ENCODE measurements at regions not wholly inside any gene's neighbourhood (a gene's known extent, or its start where the extent isn't known, plus 50 kb on each side); places are given as distances from the start of the nearest gene placed in this dataset.

DNA sequence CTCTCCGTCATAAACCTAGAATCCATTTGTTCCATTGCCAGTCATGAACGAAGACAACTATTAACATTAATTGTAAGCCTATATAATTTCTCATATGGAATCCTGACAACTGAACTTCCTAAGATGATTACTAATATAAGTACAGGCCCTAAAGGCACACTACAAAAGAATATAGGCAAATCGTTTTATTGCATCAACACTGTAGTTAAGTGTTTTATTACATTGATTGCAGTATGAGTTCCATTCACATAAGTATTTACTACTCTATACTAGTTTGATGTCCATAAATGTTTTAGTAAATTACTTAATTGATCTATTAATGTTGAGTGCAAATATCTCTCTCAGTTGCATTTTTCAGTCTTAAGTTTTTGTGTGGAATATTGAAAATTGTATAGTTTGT lies 113.1 kb upstream of the SEMA3C start:
- intact Hi-C loops (cut with micrococcal nuclease; ENCODE audit: unreplicated experiment), result no loop called here
- Mint-ChIP-seq H3K9me3 (ENCODE audit: unreplicated experiment) (no peaks in the 10 kb centered on the region), H3K27me3 (ENCODE audit: insufficient read depth, unreplicated experiment) (no peaks in the 10 kb centered on the region), H3K4me1 (ENCODE audit: low read depth, unreplicated experiment) (no peaks in the 10 kb centered on the region), H3K27ac (ENCODE audit: unreplicated experiment) (no peak overlapping the region), H3K4me3 (ENCODE audit: unreplicated experiment) (no peak overlapping the region), H3K36me3 (ENCODE audit: insufficient read depth, unreplicated experiment) (no peaks in the 10 kb centered on the region)
- no TSS peak for BruUV-seq (replicated peaks)
- POLR2A ChIA-PET, result no interaction called here
- no peak for DNase-seq
- H3K4me1 ChIP-seq, result no peaks in the 10 kb centered on the region
- no peaks in the 10 kb centered on the region for H3K27me3 ChIP-seq (replicated peaks; ENCODE audit: control insufficient read depth, insufficient read depth, low read length)
- no peaks in the 10 kb centered on the region for H3K36me3 ChIP-seq (ENCODE audit: control insufficient read depth, insufficient read depth, low read length)
- H3K9me3 ChIP-seq, result no peaks in the 10 kb centered on the region
- CTCF ChIA-PET, result no interaction called here
- no peak overlapping the region for H3K4me3 ChIP-seq (ENCODE audit: low read depth, low read length)
- TF ChIP-seq, protein P1, sequence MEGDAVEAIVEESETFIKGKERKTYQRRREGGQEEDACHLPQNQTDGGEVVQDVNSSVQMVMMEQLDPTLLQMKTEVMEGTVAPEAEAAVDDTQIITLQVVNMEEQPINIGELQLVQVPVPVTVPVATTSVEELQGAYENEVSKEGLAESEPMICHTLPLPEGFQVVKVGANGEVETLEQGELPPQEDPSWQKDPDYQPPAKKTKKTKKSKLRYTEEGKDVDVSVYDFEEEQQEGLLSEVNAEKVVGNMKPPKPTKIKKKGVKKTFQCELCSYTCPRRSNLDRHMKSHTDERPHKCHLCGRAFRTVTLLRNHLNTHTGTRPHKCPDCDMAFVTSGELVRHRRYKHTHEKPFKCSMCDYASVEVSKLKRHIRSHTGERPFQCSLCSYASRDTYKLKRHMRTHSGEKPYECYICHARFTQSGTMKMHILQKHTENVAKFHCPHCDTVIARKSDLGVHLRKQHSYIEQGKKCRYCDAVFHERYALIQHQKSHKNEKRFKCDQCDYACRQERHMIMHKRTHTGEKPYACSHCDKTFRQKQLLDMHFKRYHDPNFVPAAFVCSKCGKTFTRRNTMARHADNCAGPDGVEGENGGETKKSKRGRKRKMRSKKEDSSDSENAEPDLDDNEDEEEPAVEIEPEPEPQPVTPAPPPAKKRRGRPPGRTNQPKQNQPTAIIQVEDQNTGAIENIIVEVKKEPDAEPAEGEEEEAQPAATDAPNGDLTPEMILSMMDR (IDR thresholded peaks at IDR 0.05; ENCODE audit: insufficient read depth in 1 of 2, low read depth in 1 of 2, low read length in 1 of 2, severe bottlenecking in 1 of 2, unreplicated experiment in 1 of 2), result no peak

DNA sequence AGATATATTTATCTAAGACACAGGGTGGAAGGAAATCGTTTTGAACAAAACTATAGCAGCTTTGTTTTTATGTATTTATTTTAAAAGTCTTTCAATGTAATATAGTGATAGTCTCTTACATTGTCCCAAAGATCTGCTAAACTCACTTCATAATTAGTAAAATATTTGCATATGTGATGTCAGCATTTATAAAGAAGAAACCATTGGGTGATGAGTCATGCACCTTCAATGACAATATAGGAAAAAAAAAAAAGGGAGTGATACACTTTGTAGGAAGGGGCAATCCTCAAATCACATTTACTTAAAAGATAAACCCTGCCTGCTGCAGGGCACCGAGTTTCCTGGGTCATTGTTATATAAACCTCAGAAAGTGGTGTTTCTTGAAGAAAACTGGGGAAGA lies 112.4 kb upstream of the SEMA3C start:
- H3K9me3 Mint-ChIP-seq (ENCODE audit: unreplicated experiment), result no peaks in the 10 kb centered on the region
- H3K27me3 Mint-ChIP-seq (ENCODE audit: insufficient read depth, unreplicated experiment), result no peaks in the 10 kb centered on the region
- intact Hi-C loops (cut with micrococcal nuclease; ENCODE audit: unreplicated experiment), result no loop called here
- no peak for DNase-seq
- no peaks in the 10 kb centered on the region for H3K9me3 ChIP-seq
- ChIA-PET POLR2A (no interaction called here), CTCF (no interaction called here)
- H3K36me3 Mint-ChIP-seq (ENCODE audit: insufficient read depth, unreplicated experiment), result no peaks in the 10 kb centered on the region
- H3K4me3 ChIP-seq (ENCODE audit: low read depth, low read length), result no peak overlapping the region
- H3K4me1 Mint-ChIP-seq (ENCODE audit: low read depth, unreplicated experiment), result no peaks in the 10 kb centered on the region
- no peak overlapping the region for H3K4me3 Mint-ChIP-seq (ENCODE audit: unreplicated experiment)
- no TSS peak for BruUV-seq (replicated peaks)
- no peaks in the 10 kb centered on the region for H3K27me3 ChIP-seq (replicated peaks; ENCODE audit: control insufficient read depth, insufficient read depth, low read length)
- H3K4me1 ChIP-seq, result no peaks in the 10 kb centered on the region
- H3K36me3 ChIP-seq (ENCODE audit: control insufficient read depth, insufficient read depth, low read length), result no peaks in the 10 kb centered on the region
- TF ChIP-seq, protein P1 (IDR thresholded peaks at IDR 0.05; ENCODE audit: insufficient read depth in 1 of 2, low read depth in 1 of 2, low read length in 1 of 2, severe bottlenecking in 1 of 2, unreplicated experiment in 1 of 2), result no peak
- no peak overlapping the region for H3K27ac Mint-ChIP-seq (ENCODE audit: unreplicated experiment)

DNA sequence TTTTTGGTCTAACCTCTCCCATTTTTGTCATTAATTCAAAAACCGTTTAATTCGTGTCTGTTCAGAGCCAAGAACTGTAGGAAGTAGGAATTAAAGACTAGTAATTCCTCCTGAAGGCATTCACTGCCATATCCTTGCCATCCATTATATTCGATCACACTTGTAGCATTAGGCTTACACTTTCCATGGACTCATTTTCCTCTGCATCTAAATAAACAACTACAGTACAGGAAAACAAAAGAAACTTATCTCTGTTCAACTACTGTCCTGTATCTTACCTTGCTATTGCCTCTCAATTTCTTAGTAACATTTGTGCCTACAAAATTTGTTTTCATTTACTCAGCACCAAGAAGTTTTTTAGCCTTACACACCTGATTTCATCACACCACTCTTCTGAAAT lies 111.6 kb upstream of the SEMA3C start:
- Histone ChIP-seq H3K4me3 (ENCODE audit: low read depth, low read length) (no peak overlapping the region), H3K9me3 (no peaks in the 10 kb centered on the region), H3K36me3 (ENCODE audit: control insufficient read depth, insufficient read depth, low read length) (no peaks in the 10 kb centered on the region), H3K27me3 (replicated peaks; ENCODE audit: control insufficient read depth, insufficient read depth, low read length) (no peaks in the 10 kb centered on the region), H3K4me1 (no peaks in the 10 kb centered on the region)
- no TSS peak for BruUV-seq (replicated peaks)
- H3K4me3 Mint-ChIP-seq (ENCODE audit: unreplicated experiment), result no peak overlapping the region
- H3K9me3 Mint-ChIP-seq (ENCODE audit: unreplicated experiment), result no peaks in the 10 kb centered on the region
- no peaks in the 10 kb centered on the region for H3K4me1 Mint-ChIP-seq (ENCODE audit: low read depth, unreplicated experiment)
- ChIA-PET CTCF (no interaction called here), POLR2A (no interaction called here)
- intact Hi-C loops (cut with micrococcal nuclease; ENCODE audit: unreplicated experiment), result no loop called here
- no peak overlapping the region for H3K27ac Mint-ChIP-seq (ENCODE audit: unreplicated experiment)
- TF ChIP-seq, protein P1 (IDR thresholded peaks at IDR 0.05; ENCODE audit: insufficient read depth in 1 of 2, low read depth in 1 of 2, low read length in 1 of 2, severe bottlenecking in 1 of 2, unreplicated experiment in 1 of 2), result no peak
- H3K27me3 Mint-ChIP-seq (ENCODE audit: insufficient read depth, unreplicated experiment), result no peaks in the 10 kb centered on the region
- H3K36me3 Mint-ChIP-seq (ENCODE audit: insufficient read depth, unreplicated experiment), result no peaks in the 10 kb centered on the region
- no peak for DNase-seq
